ENCODE measurements at regions not wholly inside any gene's neighbourhood (a gene's known extent, or its start where the extent isn't known, plus 50 kb on each side); places are given as distances from the start of the nearest gene placed in this dataset.

DNA sequence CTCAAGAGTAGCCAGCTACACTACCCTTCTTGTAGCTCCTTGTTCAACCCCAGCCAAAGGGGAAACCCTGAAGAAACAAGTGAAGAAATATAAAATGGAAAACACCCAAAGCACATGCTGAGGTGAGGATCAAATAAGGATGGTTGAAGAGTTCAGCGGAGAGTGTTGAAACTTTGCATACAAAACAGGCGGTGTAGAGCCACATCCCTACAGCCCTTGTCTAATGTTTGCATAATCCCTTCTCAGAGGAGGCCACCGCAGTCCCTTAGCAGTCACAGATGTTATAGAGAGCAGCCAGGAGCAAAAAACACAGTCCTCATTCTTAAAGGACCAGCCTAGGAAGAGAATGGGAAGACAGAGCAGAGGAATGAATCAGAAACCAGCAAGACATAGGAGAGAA is 350.7 kb upstream of the SASH1 start (continued):
- TF ChIP-seq, protein P1, sequence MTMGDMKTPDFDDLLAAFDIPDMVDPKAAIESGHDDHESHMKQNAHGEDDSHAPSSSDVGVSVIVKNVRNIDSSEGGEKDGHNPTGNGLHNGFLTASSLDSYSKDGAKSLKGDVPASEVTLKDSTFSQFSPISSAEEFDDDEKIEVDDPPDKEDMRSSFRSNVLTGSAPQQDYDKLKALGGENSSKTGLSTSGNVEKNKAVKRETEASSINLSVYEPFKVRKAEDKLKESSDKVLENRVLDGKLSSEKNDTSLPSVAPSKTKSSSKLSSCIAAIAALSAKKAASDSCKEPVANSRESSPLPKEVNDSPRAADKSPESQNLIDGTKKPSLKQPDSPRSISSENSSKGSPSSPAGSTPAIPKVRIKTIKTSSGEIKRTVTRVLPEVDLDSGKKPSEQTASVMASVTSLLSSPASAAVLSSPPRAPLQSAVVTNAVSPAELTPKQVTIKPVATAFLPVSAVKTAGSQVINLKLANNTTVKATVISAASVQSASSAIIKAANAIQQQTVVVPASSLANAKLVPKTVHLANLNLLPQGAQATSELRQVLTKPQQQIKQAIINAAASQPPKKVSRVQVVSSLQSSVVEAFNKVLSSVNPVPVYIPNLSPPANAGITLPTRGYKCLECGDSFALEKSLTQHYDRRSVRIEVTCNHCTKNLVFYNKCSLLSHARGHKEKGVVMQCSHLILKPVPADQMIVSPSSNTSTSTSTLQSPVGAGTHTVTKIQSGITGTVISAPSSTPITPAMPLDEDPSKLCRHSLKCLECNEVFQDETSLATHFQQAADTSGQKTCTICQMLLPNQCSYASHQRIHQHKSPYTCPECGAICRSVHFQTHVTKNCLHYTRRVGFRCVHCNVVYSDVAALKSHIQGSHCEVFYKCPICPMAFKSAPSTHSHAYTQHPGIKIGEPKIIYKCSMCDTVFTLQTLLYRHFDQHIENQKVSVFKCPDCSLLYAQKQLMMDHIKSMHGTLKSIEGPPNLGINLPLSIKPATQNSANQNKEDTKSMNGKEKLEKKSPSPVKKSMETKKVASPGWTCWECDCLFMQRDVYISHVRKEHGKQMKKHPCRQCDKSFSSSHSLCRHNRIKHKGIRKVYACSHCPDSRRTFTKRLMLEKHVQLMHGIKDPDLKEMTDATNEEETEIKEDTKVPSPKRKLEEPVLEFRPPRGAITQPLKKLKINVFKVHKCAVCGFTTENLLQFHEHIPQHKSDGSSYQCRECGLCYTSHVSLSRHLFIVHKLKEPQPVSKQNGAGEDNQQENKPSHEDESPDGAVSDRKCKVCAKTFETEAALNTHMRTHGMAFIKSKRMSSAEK (CRISPR knock-in tag; IDR thresholded peaks at IDR 0.05; ENCODE audit: borderline replicate concordance), result no peak
- TF ChIP-seq IRF2 (CRISPR knock-in tag; IDR thresholded peaks at IDR 0.05; ENCODE audit: borderline replicate concordance, low read depth), result no peak
- TF ChIP-seq, protein P2, sequence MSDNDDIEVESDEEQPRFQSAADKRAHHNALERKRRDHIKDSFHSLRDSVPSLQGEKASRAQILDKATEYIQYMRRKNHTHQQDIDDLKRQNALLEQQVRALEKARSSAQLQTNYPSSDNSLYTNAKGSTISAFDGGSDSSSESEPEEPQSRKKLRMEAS (CRISPR knock-in tag; IDR thresholded peaks at IDR 0.05), result no peak
- TF ChIP-seq ZNF263 (CRISPR knock-in tag; IDR thresholded peaks at IDR 0.05; ENCODE audit: low read depth), result no peak
- TF ChIP-seq RELA (CRISPR knock-in tag; IDR thresholded peaks at IDR 0.05; ENCODE audit: borderline replicate concordance), result no peak
- TF ChIP-seq, protein P3, sequence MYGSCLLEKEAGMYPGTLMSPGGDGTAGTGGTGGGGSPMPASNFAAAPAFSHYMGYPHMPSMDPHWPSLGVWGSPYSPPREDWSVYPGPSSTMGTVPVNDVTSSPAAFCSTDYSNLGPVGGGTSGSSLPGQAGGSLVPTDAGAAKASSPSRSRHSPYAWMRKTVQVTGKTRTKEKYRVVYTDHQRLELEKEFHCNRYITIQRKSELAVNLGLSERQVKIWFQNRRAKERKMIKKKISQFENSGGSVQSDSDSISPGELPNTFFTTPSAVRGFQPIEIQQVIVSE (CRISPR knock-in tag; IDR thresholded peaks at IDR 0.05; ENCODE audit: borderline replicate concordance), result no peak
- TF ChIP-seq ELF4 (CRISPR knock-in tag; IDR thresholded peaks at IDR 0.05; ENCODE audit: low read depth), result no peak
- TF ChIP-seq, protein P4, sequence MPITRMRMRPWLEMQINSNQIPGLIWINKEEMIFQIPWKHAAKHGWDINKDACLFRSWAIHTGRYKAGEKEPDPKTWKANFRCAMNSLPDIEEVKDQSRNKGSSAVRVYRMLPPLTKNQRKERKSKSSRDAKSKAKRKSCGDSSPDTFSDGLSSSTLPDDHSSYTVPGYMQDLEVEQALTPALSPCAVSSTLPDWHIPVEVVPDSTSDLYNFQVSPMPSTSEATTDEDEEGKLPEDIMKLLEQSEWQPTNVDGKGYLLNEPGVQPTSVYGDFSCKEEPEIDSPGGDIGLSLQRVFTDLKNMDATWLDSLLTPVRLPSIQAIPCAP (CRISPR knock-in tag; IDR thresholded peaks at IDR 0.05), result no peak
- TF ChIP-seq FOXJ3 (CRISPR knock-in tag; IDR thresholded peaks at IDR 0.05; ENCODE audit: borderline replicate concordance), result no peak
- TF ChIP-seq JUN (CRISPR knock-in tag; IDR thresholded peaks at IDR 0.05), result no peak
- TF ChIP-seq, protein P5, sequence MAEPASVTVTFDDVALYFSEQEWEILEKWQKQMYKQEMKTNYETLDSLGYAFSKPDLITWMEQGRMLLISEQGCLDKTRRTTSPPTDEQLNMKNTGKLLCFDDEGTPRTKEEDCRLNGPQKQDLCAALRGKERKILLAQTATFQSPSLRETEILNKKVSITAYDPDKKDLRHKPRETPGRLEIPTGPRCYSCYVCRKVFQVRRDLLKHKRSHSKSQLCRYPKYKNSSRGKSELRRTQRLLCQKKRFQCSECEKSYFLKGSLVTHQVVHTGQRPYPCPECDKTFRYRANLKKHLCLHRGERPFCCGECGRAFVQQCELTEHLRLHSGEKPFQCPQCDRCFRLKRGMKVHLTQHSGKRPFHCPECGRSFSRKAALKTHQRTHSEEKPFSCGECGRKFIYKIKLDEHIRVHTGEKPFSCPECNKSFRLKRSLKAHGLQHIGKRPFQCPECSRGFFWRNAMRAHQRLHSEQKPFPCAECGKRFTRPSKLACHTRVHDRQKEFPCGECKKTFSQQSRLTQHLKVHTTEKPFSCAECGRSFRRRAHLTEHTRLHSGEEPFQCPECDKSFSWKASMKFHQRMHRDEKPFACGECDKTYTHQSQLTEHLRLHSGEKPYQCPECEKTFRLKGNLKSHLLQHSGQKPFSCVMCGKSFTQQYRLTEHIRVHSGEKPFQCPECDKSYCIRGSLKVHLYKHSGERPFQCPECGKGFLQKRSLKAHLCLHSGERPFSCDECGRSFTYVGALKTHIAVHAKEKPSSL (CRISPR knock-in tag; conservative IDR thresholded peaks at IDR 0.05), result no peak

DNA sequence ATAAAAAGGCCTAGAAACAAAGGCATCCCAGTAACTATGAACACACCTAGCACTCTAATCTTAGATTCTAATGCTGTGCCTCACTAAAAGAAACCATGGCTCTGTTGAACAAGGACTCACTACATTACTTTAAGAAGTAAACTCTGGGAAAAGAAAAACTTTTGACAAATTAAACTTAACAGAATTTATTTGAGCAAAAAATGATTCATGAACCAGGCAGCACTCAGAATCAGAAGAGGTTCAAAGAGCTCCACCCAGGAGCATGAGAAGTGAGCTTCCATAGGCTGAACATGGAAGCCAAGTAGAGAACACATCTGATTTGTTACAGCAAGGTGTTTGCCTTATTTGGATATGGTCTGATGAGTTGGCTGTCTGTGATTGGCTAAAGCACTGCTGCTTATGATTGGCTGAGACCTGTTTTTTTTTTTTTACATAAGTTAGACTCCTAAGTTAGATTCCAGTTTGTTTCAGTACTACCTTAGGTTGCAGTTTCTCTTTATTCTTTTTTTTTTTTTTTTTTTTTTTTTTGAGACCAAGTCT is 343.6 kb upstream of the SASH1 start:
- DNase-seq (ENCODE audit: low spot score), result no peak
- ChIA-PET POLR2A (no interaction called here), CTCF (no interaction called here)
- no peak for ATAC-seq
- Mint-ChIP-seq H3K4me3 (no peak overlapping the region), H3K27ac (no peak overlapping the region), H3K27me3 (ENCODE audit: low read depth) (no peaks in the 10 kb centered on the region), H3K9me3 (peaks cover 31% of the 10 kb centered on the region), H3K4me1 (no peaks in the 10 kb centered on the region), H3K36me3 (peaks cover 4% of the 10 kb centered on the region; the same call in 1 of the 2 replicates)
- TF ChIP-seq GTF2I (CRISPR knock-in tag; conservative IDR thresholded peaks at IDR 0.05), result no peak
- TF ChIP-seq, protein P6, sequence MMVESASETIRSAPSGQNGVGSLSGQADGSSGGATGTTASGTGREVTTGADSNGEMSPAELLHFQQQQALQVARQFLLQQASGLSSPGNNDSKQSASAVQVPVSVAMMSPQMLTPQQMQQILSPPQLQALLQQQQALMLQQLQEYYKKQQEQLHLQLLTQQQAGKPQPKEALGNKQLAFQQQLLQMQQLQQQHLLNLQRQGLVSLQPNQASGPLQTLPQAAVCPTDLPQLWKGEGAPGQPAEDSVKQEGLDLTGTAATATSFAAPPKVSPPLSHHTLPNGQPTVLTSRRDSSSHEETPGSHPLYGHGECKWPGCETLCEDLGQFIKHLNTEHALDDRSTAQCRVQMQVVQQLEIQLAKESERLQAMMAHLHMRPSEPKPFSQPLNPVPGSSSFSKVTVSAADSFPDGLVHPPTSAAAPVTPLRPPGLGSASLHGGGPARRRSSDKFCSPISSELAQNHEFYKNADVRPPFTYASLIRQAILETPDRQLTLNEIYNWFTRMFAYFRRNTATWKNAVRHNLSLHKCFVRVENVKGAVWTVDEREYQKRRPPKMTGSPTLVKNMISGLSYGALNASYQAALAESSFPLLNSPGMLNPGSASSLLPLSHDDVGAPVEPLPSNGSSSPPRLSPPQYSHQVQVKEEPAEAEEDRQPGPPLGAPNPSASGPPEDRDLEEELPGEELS (CRISPR knock-in tag; IDR thresholded peaks at IDR 0.05), result no peak
- no peak for TF ChIP-seq NFYB (CRISPR knock-in tag; conservative IDR thresholded peaks at IDR 0.05; ENCODE audit: low read depth)
- no peak for TF ChIP-seq PRRX2 (CRISPR knock-in tag; IDR thresholded peaks at IDR 0.05)
- no peak for TF ChIP-seq CREB1 (CRISPR knock-in tag; IDR thresholded peaks at IDR 0.05)
- no peak for TF ChIP-seq ETV6 (CRISPR knock-in tag; IDR thresholded peaks at IDR 0.05)
- TF ChIP-seq TP53 (CRISPR knock-in tag; IDR thresholded peaks at IDR 0.05), result no peak
- TF ChIP-seq, protein P3 (CRISPR knock-in tag; IDR thresholded peaks at IDR 0.05; ENCODE audit: borderline replicate concordance), result no peak
- TF ChIP-seq, protein P7, sequence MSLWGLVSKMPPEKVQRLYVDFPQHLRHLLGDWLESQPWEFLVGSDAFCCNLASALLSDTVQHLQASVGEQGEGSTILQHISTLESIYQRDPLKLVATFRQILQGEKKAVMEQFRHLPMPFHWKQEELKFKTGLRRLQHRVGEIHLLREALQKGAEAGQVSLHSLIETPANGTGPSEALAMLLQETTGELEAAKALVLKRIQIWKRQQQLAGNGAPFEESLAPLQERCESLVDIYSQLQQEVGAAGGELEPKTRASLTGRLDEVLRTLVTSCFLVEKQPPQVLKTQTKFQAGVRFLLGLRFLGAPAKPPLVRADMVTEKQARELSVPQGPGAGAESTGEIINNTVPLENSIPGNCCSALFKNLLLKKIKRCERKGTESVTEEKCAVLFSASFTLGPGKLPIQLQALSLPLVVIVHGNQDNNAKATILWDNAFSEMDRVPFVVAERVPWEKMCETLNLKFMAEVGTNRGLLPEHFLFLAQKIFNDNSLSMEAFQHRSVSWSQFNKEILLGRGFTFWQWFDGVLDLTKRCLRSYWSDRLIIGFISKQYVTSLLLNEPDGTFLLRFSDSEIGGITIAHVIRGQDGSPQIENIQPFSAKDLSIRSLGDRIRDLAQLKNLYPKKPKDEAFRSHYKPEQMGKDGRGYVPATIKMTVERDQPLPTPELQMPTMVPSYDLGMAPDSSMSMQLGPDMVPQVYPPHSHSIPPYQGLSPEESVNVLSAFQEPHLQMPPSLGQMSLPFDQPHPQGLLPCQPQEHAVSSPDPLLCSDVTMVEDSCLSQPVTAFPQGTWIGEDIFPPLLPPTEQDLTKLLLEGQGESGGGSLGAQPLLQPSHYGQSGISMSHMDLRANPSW (CRISPR knock-in tag; conservative IDR thresholded peaks at IDR 0.05; ENCODE audit: low read depth), result no peak
- TF ChIP-seq ZNF232 (CRISPR knock-in tag; IDR thresholded peaks at IDR 0.05), result no peak
- TF ChIP-seq TCF7 (CRISPR knock-in tag; IDR thresholded peaks at IDR 0.05; ENCODE audit: low read depth), result no peak
